ENCODE measurements at regions not wholly inside any gene's neighbourhood (a gene's known extent, or its start where the extent isn't known, plus 50 kb on each side); places are given as distances from the start of the nearest gene placed in this dataset.

DNA sequence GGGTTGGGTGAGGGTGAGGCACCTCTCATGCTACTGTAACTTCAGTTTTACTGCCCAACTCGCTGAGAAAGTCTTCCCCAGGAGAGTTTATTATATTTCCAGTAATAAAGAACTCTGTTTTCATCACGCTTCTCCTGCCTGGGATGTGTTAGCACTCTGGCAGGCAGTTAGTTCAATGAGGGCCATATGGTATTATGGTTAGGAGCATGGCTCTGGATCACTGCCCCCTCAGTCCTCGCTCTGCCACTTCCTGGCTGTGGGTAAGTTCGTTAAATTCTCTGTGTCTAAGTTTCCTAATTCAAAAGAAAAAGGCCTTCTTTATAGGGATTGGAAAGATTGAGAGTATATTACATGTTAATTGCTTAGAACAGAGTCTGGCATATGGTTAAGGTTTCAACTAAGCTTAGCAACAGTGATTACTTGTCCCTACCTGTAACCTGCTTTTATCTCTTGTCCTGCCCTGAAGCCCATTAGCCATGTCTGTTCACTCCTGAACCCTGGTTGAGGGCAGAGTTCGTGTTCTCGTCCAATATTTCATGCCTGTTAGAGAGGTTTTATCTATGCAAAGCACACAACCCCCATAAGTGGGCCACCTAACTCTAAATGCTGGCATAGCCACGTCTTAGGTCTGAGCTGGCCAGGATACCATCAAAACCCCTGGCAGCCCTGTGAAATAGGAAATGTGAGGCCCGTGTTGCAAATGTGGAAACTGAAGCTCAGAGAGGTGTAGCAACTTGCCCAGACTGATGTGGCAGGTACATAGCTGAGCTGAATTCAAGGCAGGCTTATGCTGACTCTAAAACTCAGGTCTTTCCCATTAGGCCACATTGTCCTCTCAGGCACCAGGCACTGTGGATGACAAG lies 342.5 kb upstream of the JARID2 start:
- no peak for DNase-seq

DNA sequence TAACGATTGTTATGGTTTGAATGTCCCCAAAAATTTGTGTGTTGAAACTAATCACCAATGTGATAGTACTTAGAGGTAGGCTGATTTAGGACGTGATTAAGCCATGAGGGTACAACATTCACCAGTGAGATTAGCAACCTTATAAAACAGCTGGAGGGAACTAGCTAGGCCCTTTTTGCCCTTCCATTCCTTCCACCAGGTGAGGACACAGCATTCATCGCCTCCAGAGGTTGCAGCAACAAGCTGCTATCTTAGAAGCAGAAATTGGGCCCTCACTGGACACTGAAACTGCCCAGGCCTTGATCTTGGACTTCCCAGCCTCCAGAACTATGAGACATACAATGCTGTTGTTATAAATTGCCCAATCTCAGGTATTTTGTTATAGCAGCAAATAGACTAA lies 340.7 kb upstream of the JARID2 start:
- DNase-seq, result no peak

DNA sequence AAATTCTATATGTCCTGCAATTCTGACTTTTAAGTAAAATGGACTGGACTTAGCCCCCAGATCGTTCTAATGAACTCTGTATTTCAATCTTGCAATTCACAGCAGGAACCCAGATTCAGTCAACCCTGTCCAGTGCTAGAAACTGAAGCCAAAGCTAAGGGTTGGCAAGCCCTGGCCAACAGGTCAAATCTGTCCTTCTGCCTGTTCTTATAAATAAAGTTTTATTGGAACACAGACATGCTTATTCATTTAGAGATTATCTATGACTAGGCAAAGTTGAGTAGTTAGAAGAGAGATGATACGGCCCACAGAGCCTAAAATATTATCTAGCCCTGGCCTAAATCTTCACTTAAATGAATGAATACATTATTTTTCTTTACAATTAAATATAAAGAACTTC lies 339.2 kb upstream of the JARID2 start:
- DNase-seq, result no peak

DNA sequence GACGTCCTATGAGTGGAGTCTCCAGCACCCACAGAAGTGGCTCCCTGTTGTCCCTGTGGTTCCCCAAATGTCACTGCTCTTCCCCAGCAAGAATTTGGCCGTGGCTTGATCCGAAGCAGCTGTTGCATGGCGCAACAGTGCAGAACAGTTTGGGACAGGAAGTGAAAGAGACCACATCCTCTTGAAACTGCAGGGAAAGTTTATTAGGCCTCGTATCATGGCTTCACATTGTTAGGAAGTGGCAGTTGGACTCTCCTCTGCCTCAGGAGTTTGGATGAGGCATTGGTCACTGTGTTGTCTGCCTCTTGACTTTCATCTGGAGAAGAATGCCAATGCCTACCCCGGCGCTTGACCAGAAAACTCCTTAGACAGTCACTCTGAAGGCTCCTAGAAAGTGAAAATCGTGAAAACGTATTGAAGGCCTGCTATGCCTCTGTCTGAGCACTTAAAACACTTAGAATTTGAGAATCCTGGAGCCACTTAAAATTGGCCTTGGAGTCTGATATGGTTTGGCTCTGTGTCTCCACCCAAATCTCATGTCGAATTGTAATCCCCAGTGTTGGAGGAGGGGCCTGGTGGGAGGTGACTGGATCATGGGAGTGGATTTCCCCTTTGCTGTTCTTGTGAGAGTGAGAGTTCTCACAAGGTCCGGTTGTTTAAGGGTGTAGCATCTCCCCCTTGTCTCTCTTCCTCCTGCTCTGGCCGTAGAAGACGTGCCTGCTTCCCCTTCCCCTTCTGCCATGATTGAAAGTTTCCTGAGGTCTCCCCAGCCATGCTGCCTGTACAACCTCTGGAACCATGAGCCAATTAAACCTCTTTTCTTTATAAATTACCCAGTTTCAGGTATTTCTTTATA lies 334.9 kb upstream of the JARID2 start:
- DNase-seq, result peak; percentile 47

DNA sequence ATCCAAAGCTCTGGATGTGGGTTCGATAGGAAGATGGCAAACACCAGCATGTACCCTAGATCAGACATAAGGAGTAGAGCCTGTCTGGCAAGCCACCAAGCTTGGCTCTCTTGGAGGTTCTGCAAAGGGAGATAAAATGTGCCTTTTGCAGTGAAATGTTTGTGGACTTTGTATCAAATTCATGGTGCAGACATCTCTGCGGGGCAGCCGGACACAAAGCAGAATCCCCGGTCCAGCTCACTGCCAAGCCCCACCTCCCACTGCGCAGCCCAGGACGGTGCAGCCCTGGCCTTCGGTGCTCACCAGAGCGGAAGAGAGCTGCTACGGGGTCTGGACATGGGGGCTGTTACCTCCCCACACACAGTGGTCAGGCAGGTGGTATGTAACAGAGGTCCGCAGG lies 333.6 kb upstream of the JARID2 start:
- DNase-seq, result no peak

DNA sequence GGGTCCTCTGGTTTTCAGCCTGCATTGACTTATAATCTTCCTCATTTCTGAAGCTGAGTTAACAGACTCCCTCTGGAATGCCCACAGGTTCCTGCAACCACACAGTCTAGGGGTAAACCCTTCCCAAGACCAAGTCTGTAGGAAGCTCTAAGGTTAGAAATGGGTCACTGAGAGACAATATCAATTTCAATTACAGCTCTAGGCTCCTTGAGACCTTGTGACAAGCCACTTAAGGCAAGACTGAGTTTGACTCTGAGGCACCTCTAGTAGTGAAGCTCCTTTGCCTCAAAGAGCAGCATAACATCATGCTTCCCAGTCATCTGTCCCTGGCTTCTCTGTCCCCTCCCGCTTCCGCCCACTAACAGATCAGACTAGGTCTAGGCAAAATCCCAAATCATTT lies 333.2 kb upstream of the JARID2 start:
- no peak for DNase-seq

DNA sequence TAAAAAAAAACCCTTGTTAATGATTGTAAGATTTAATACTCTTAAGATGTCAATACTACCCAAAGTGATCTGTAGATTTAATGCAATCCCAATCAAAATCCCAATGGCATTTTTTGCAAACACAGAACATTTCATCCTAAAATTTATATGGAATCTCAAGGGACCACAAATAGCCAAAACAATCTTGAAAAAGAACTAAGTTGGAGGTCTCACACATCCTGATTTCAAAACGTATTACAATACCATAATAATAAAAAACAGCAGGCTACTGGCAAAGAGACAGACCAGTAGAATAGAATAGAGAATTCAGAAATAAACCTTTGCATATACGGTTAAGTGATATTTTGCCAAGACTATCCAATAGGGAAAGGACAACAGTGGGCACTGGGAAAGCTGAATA lies 331.9 kb upstream of the JARID2 start:
- no peak for DNase-seq

DNA sequence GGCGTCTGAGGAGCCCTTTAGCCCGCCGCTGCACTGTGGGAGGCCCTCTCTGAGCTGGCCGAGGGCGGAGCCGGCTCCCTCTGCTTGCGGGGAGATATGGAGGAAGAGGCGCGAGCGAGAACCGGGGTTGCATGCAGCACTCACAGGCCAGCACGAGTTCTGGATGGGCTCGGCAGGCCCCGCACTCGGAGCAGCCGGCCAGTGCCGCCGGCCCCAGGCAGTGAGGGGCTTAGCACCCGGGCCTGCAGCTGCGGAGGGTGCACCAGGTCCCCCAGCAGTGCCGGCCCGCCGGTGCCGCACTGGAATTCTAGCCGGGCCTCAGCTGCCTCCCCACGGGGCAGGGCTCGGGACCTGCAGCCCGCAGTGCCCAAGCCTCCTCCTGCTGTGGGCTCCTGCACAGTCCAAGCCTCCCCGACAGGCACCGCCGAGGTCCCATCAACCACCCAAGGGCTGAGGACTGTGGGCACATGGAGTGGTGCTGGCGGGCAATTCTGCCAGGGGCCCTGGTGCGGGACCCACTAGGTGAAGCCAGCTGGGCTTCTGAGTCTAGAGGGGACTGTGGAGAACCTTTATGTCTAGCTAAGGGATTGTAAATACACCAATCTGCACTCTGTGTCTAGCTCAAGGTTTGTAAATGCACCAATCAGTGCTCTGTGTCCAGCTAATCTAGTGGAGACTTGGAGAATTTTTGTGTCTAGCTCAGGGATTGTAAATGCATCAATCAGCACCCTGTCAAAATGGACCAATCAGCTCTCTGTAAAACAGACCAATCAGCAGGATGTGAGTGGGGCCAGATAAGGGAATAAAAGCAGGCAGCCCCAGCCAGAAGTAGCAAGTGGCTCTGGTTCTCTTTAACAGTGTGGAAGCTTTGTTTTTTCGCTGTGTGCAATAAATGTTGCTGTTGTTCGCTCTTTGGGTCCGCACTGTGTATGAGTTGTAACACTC lies 329.7 kb upstream of the JARID2 start:
- no peak for DNase-seq

DNA sequence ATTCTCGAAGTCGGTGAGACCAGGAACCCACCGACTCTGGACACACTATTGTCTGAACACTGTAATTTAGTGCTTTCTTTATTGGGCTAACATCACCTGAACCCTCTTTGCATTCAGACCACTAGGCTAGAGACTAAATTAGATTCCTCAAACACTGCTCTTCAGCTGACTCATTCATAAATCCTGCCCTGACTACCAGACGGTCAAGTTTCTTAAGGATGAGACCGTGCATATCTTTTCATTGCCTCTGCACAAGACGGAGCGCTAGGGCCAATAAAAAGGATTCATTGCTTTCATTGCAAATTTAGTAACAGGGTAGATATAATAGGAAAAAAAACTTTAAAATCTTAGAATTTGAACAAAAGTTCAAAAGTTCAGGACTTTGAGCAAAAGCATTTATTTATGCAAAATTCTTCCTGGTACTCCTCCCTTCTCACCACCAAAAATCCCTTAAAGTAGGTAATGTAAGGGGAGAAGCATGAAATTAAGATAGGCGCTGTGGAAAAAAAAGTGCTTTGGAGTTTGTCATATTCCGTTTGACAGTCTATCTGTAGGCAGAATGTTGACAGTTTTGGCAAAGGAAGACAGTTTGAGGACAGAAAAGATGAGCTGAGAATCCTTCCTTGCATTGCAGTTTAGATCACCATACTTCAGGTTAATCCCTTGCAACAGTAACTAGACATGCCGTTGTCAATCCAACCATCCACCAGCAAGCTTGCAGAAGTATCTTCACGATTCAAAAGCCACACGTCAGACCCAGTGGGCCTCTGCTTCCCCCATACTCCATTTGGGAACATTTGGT lies 328.6 kb upstream of the JARID2 start:
- DNase-seq, result no peak

DNA sequence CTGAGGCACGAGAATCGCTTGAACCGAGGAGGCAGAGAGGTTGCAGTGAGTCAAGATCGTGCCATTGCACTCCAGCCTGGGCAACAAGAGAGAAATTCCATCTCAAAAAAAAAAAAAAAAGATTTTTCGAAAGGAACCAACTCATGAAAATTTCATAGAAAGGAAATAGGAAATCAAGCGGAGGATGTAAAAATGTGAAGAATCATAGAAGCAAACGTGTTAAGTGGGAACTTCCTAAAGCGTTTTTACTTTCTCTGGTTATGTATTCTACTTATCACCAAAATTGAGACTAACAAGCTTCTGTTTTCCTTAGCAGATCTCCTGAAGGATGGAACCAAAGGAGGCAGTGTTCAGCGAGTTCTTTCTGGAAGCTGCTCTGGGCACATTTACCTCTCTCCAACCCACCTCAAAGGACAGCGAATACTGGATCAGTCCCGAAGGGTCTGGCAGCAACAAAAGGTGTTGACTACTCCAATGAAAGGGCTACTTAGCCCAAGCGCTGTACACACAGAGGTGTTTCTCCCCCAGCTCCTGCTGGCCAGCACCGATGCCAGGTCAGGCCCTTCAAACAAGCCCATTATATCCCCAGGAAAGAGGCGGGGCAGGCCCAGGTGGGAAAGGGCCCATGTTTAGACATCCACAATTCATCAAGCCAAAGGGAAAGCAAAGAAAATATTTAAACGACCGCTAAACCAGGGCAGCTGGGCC lies 327.5 kb upstream of the JARID2 start:
- DNase-seq, result no peak

DNA sequence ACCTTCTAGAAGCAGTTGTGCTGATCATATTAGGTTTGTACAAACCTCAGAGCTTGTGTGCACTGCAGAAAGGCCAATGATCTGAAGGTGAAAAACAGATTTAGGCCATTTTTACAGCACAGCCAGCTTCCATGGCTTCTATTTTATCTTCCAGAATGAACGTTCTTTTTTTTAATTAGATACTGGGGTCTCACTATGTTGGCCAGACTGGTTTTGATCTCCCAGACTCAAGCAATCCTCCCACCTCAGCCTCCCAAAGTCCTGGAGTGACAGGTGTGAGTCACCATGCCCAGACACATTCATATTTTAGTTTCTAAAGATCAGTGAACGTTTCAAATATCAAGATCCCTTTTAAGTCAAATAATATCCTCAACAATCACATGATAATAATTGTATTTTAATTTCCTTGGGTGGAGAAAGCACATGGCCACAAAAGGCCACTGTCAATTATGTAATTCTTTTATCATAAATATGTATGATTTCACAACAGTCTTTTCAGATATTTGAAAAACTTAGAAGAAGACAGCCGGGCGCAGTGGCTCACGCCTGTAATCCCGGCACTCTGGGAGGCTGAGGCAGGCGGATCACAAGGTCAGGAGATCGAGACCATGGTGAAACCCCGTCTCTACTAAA lies 326.7 kb upstream of the JARID2 start:
- DNase-seq, result no peak

DNA sequence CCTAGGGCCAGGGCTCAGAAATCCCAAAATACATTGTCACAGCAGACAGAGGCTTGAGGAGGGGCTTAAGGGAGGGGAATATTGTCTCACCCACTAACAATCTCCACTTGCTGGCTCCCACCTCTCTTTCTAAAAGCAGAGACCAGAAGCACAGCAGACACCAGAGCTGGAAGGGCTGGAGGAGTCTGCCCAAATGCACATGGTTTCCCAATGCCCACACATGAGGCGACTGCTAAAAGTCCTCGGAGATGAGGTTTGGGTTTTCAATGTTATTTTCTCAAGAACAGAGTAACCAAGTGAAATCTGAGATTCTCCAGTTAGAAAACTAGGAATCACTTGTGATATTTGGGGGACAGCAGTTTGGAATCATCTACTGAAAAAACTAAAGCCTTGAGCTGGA lies 325.6 kb upstream of the JARID2 start:
- DNase-seq, result no peak

DNA sequence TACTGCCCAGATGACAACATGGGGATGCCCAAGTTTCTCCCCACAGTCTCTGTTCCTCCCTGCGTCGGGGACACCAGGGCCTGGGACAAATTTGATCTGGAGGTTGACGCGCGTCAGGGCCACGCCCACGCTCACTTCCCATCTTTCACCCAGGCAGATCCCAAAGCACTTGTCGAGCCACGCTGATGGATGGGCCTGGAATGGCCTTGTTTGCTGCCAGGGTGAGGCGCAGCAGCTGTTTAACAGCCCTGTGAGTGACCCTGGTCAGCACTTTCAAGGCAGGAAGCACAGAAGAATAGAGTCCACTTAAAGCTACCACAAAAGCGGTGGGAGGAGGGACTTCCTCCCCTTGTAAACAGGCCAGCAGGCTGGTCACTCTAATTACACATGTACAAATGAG lies 324.7 kb upstream of the JARID2 start:
- peak; percentile 34 for DNase-seq

DNA sequence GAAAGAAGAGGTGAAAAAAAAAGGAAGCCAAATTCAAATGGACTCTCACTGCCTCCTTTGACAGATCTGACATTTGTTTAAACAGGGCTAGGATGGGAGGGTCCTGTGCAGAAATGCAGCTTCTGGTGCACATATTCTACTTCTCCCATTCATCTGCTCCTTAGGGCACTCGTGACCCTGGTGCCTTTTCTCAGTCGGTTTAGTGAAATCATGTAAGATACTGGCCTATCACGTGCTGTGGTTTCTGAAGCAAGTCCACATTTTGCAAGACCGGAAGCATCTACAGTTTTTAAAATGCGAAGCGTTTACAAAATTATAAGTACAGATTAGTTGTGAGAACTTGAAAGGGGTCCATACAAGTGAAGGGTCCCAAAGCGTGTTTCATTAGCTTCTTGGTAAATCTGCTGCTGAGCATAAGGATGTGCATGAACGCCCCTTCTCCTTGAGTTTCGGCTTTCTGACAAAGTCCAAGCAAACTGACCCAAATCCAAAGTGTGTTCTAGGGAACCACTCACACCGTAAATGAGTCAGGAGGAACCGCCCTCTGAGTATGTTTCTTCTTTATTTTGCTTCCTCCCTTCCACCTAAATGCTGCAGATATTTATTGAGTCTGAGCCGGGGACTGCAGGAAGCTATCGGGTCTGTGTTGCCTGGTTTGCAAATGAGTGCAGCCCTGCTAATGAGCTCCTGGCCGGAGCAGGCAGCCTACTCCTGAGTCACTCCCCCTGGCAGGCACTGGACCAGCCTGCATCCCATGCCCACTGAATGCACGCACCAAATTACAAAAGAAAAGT lies 323.8 kb upstream of the JARID2 start:
- DNase-seq, result peak; percentile 26

DNA sequence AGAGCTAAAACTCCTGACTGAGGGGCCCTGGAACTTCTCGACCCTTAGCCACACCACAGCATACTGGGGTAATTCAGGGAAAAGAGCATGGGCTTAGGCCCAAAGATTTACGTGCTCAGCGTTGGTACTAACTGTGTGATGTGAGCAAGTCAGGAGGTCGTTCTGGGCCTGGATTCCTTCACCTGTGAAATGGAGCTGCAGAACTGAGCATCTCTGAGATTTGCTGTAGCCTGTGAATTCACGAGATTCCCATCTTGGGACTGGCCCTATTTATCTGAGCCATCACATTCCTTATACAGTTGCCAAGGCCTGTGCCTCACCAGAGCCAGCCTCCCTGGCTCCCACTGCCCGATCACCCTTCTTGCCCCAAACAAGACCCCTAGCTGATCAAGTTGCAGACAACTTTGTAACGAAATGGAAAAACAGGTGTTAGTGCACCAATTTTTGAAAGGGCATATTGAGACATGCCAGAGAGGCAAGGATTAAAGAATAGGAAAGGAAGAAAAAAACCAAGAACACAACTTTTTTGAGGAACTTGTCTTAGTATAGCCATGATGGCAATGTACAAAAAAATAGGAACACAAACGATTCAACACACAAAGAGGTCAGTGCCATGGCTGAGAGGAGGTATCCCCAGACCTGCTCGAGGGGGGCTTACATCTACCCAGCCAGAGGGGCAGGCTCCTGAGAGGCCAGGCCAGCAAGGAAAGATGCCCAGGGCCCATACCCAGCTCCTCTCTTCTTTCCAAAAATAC lies 323.0 kb upstream of the JARID2 start:
- DNase-seq, result no peak

DNA sequence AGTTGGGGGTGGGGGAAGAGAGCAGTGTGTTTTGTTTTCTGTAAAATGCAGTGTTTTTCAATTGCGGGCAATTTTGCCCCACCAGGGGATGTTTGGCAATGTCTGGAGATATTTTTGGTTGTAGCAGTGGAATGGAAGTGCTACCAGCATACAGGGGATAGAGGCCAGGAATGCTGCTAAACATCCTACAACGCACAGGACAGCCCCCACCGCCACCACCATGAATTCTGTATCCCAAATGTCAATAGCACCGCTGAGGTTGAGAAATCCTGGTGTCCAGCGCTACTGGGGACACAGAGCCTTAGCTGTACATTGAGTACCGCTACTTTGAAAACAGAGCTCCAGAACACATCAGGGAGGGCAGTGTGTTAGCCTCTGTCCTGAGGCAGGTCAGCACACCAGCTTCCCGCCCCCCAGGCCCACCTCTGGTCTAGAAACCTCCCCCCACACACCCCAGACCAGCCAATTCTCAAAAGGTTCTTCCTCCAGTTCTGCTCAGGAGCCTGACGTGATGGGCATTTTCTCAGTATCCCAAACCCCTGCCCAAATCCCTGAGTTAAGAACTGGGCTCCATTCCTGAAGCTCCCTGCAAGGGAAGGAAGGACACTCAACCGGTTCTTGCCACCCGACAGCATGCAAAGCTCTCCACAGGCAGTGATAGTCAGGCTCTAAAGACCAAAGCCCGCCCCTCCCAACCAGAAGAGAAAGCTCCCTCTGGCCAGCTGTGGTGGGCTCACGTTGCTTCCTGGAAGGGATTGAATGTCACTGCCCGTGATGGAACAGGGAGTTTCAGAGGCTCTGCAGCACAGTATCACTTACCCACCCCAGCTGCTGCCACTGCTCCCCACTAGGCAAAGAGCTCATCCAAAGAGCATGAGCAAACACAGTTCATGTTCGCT lies 321.5 kb upstream of the JARID2 start:
- no peak for DNase-seq

DNA sequence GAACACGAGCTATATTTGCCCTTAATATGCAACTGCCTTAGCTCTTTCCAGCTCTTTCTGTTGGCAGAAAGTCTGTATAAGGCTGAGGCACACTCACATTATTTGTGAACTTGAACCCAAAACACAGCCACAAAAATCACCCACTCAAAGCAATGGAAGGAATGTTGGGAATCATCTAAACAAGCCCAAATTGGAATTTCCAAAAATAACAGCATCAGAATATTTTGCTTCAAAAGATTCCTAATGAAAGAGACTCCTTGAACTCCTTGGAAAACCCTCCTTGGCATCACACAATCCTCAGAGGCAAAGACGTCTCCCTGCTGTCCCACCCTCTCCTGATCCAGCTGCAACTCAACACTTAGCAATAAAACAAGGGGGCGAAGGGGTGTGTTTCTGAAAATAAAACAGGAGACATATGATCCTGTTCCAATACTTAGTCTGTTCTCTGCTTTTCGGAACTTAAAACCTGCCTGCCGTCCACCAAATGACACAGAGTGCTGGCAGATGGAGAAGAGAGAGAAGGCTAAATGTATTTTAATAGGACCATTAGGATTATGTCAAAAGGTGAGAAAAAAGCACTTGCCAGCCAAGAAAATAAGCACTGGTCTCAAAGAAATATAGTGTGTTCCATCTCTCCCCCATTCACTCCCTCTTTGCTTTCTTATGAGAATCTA lies 320.7 kb upstream of the JARID2 start:
- DNase-seq, result no peak

DNA sequence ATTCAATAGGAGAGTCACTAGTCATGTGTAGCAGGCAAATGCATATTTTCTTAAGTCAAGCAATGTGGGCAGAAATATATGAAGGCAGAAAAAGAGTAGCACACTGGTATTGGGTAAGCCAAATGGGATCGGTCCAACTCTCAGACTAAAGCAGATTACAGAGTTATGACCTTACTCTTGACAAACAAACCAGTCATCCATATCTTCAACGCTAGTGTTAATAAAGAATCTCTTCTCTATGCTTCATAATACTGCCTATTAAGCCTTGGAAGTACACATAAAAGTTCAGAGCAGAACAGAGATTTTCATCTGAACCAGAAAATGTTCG lies 320.2 kb upstream of the JARID2 start:
- DNase-seq, result no peak
